K562 (cell line): ENCODE measurements at regions not wholly inside any gene's neighbourhood (a gene's known extent, or its start where the extent isn't known, plus 50 kb on each side); places are given as distances from the start of the nearest gene placed in this dataset.

Experiments
- ATAC-seq: fragments of 200-7000 bp; cut with Tn5 transposase; 3 replicates; pipeline ENCODE4 v1.9.1; 2020; ENCODE audit warnings: moderate library complexity
- BruUV-seq: library from RNA; stranded (reverse); fragments of 400-500 nt; replicated peaks from 2 replicates; lab custom pipeline; 2021; lab: Mats Ljungman, UMichigan
- CTCF ChIA-PET: fragments of 300-600 bp; formaldehyde crosslinking; extraction: SDS; loops from one replicate; lab custom pipeline; 2021; ENCODE audit warnings: low intra/inter-chr PET ratio; lab: Yijun Ruan, JAX
- POLR2A ChIA-PET: fragments of 300-600, 350-650 bp; sonication (Branson Sonifier 250); formaldehyde crosslinking; extraction: SDS; loops from one replicate; lab custom pipeline; 2021; ENCODE audit warnings: antibody characterized with exemption, inconsistent platforms; lab: Yijun Ruan, JAX
- DNase-seq, 4 experiments: peaks; one replicate each; pipeline versions ENCODE4 v3.0.0 to v3.0.0-alpha.2; 2011 to 2018; ENCODE audit warnings: low spot score in 3 of 4, mixed read lengths in 3 of 4; ENCODE audit errors: extremely low read depth in 1 of 4
- FAIRE-seq: peaks from 2 replicates; lab custom pipeline; 2011; peaks lifted over from hg19 to GRCh38; lab: Jason Lieb, UNC
- H2AFZ ChIP-seq: 2 replicates; pipeline ENCODE4 v1.6.0; 2011; ENCODE audit warnings: low read depth, low read length, control low read depth, inconsistent platforms
- H3K27ac ChIP-seq: fragments of 200-600 bp; 3 replicates; pipeline ENCODE4 v1.8.0; 2011; ENCODE audit warnings: low read depth, mild to moderate bottlenecking, control low read depth, inconsistent platforms, low read length, moderate library complexity, mixed read lengths; ENCODE audit errors: extremely low read depth
- H3K27me3 ChIP-seq, 2 experiments: fragments of 300-600 bp in 1 of 2; 2 replicates in 1 of 2; 3 replicates in 1 of 2; pipeline versions ENCODE4 v1.6.0 to v1.8.0; 2011; ENCODE audit warnings: inconsistent platforms in 2 of 2, low read length in 2 of 2, mild to moderate bottlenecking in 1 of 2, mixed read lengths in 1 of 2, moderate library complexity in 1 of 2; ENCODE audit not compliant: control insufficient read depth in 2 of 2, insufficient read depth in 2 of 2
- H3K36me3 ChIP-seq: fragments of 300-600 bp; 3 replicates; pipeline ENCODE4 v1.8.0; 2011; ENCODE audit warnings: mild to moderate bottlenecking, low read length, inconsistent platforms; ENCODE audit not compliant: control insufficient read depth, insufficient read depth
- H3K4me1 ChIP-seq, 2 experiments: fragments of 200-600 bp in 1 of 2; replicated peaks in 1 of 2; 2 replicates in 1 of 2; 3 replicates in 1 of 2; pipeline versions ENCODE4 v1.5.1 to v1.8.0; 2011; ENCODE audit warnings: inconsistent platforms in 2 of 2, low read length in 2 of 2, mild to moderate bottlenecking in 1 of 2, mixed read lengths in 1 of 2, moderate library complexity in 1 of 2; ENCODE audit not compliant: control insufficient read depth in 2 of 2, insufficient read depth in 2 of 2
- H3K4me2 ChIP-seq: 2 replicates; pipeline ENCODE4 v1.6.1; 2011; ENCODE audit warnings: low read length, control low read depth, inconsistent platforms, mixed read lengths; ENCODE audit not compliant: insufficient read depth
- H3K4me3 ChIP-seq: fragments of 200-600 bp; sonication (generic), shearing (Covaris generic); 2 replicates; pipeline ENCODE4 v1.5.1; 2016; ENCODE audit warnings: control low read depth, inconsistent platforms
- H3K79me2 ChIP-seq: fragments of 200-600 bp; 3 replicates; pipeline ENCODE4 v1.8.0; 2011; ENCODE audit warnings: low read length, inconsistent platforms; ENCODE audit not compliant: control insufficient read depth, insufficient read depth
- H3K9ac ChIP-seq, 2 experiments: 2 replicates each; pipeline versions ENCODE4 v1.6.0 to v1.6.1; 2011; ENCODE audit warnings: low read depth in 2 of 2, low read length in 2 of 2, control low read depth in 1 of 2, inconsistent platforms in 1 of 2, mild to moderate bottlenecking in 1 of 2, mixed read lengths in 1 of 2; ENCODE audit not compliant: insufficient read depth in 1 of 2
- H3K9me1 ChIP-seq: one replicate; pipeline ENCODE4 v1.6.0; 2011; ENCODE audit warnings: inconsistent platforms, mild to moderate bottlenecking, low read length, moderate library complexity; ENCODE audit not compliant: control insufficient read depth, insufficient read depth
- H3K9me3 ChIP-seq: replicated peaks from 2 replicates; pipeline ENCODE4 v1.5.1; 2011; ENCODE audit warnings: low read depth, low read length, inconsistent platforms; ENCODE audit not compliant: control insufficient read depth, insufficient read depth
- H4K20me1 ChIP-seq: replicated peaks from 2 replicates; pipeline ENCODE4 v1.6.1; 2011; ENCODE audit warnings: low read length, inconsistent platforms, mixed read lengths; ENCODE audit not compliant: control insufficient read depth, insufficient read depth
- BCOR ChIP-seq: fragments of 450-650 bp; IDR thresholded peaks from 2 replicates; pipeline ENCODE4 v1.6.1; 2016
- CCAR2 ChIP-seq: fragments of 200-400 bp; formaldehyde crosslinking; IDR thresholded peaks from 2 replicates; pipeline ENCODE4 v1.6.1; 2017; ENCODE audit warnings: mild to moderate bottlenecking, low read depth, low read length
- CHAMP1 ChIP-seq: fragments of 450-650 bp; IDR thresholded peaks from 2 replicates; pipeline ENCODE4 v1.6.1; 2016; ENCODE audit warnings: mild to moderate bottlenecking
- HOXB6 ChIP-seq: fragments of 250-450 bp; sonication (Bioruptor Pico); IDR thresholded peaks from 2 replicates; pipeline ENCODE4 v1.5.1; 2022; ENCODE audit warnings: mild to moderate bottlenecking, borderline replicate concordance
- ID3 ChIP-seq, 2 experiments: fragments of 250-450 bp in 1 of 2; fragments of 450-650 bp in 1 of 2; sonication (Bioruptor Pico) in 1 of 2; IDR thresholded peaks; 2 replicates each; pipeline versions ENCODE4 v1.6.1 to v1.8.0; 2016 to 2021; ENCODE audit warnings: mild to moderate bottlenecking in 2 of 2, moderate library complexity in 2 of 2, missing compliant biosample characterization in 1 of 2, missing genetic modification characterization in 1 of 2
- JUNB ChIP-seq: fragments of 450-650 bp; formaldehyde crosslinking; conservative IDR thresholded peaks from 2 replicates; pipeline ENCODE4 v1.4.0; 2020; ENCODE audit warnings: mild to moderate bottlenecking
- KAT2B ChIP-seq: IDR thresholded peaks from one replicate; pipeline ENCODE4 v1.6.1; 2012; ENCODE audit warnings: low read depth, mild to moderate bottlenecking, control low read depth, inconsistent platforms, low read length, moderate library complexity
- KDM1A ChIP-seq, 2 experiments: fragments of 450-650 bp; IDR thresholded peaks; 2 replicates each; pipeline ENCODE4 v1.6.1; 2016; ENCODE audit warnings: mild to moderate bottlenecking in 2 of 2
- MEF2D ChIP-seq: conservative IDR thresholded peaks from 2 replicates; pipeline ENCODE4 v1.6.1; 2016; ENCODE audit warnings: low read depth, missing genetic modification characterization, missing compliant biosample characterization
- POLR2A ChIP-seq: fragments of 450-650 bp; conservative IDR thresholded peaks from 2 replicates; pipeline ENCODE4 v1.6.1; 2016
- POLR2B ChIP-seq: fragments of 450-650 bp; IDR thresholded peaks from 2 replicates; pipeline ENCODE4 v1.6.1; 2018; ENCODE audit warnings: low read depth; ENCODE audit not compliant: partially characterized antibody
- RNF2 ChIP-seq: sonication (generic); IDR thresholded peaks from 2 replicates; pipeline ENCODE4 v1.6.1; 2016
- TAF7 ChIP-seq: fragments of 450-650 bp; IDR thresholded peaks from 2 replicates; pipeline ENCODE4 v1.6.1; 2016; ENCODE audit warnings: missing genetic modification characterization, missing compliant biosample characterization
- THRAP3 ChIP-seq: fragments of 450-650 bp; IDR thresholded peaks from 2 replicates; pipeline ENCODE4 v1.6.1; 2016; ENCODE audit warnings: mild to moderate bottlenecking, inconsistent platforms, borderline replicate concordance
- USF1 ChIP-seq: sonication (generic); formaldehyde crosslinking; IDR thresholded peaks from 2 replicates; pipeline ENCODE4 v1.9.0; 2022; ENCODE audit warnings: mild to moderate bottlenecking, missing genetic modification reagents
- ZNF197 ChIP-seq: fragments of 200-800 bp; sonication (Bioruptor generic); IDR thresholded peaks from 2 replicates; pipeline ENCODE4 v1.6.1; 2016; ENCODE audit warnings: low read depth, missing genetic modification characterization, missing compliant biosample characterization
- ZNF707 ChIP-seq: fragments of 250-450 bp; sonication (Bioruptor Pico); conservative IDR thresholded peaks from 2 replicates; pipeline ENCODE4 v1.8.0; 2022; ENCODE audit warnings: inconsistent platforms, mild to moderate bottlenecking, moderate library complexity
- ZNF76 ChIP-seq: fragments of 250-450 bp; sonication (Bioruptor Pico); IDR thresholded peaks from 2 replicates; pipeline ENCODE4 v1.4.0; 2020; ENCODE audit warnings: mild to moderate bottlenecking, moderate library complexity, borderline replicate concordance
- ZZZ3 ChIP-seq: fragments of 450-650 bp; IDR thresholded peaks from 2 replicates; pipeline ENCODE4 v1.6.1; 2016; ENCODE audit warnings: antibody characterized with exemption, mild to moderate bottlenecking, moderate library complexity
- WGBS: fragments of 100-300 bp; shearing (Covaris generic); methylation state at CpG from one replicate; pipeline ENCODE4 v1.1.6; 2016; ENCODE audit warnings: low coverage, mixed read lengths; ENCODE audit not compliant: insufficient coverage; ENCODE audit errors: missing lambda C conversion rate; 5-methylcytosine and 5-hydroxymethylcytosine counted together
- in situ Hi-C: fragments of 300-500 bp; cut with MboI; formaldehyde crosslinking; loops from 4 replicates; pipeline ENCODE4 v1.15.0; 2018; ENCODE audit warnings: inconsistent platforms, mixed read lengths
- intact Hi-C: fragments of 100-400 bp; cut with micrococcal nuclease; formaldehyde crosslinking; loops from 2 replicates; pipeline ENCODE4 v1.14.2; 2022

GRCh38 chr5:57917004-57917403 lies 434.4 kb upstream of the ACTBL2 start:
- Histone ChIP-seq H3K4me3 (no peak overlapping the region), H3K27me3 (no peaks in the 10 kb centered on the region), H2AFZ (no peak overlapping the region), H3K79me2 (no peaks in the 10 kb centered on the region), H3K9me1 (no peaks in the 10 kb centered on the region), H3K9ac (no peak overlapping the region), H3K27ac (no peak overlapping the region), H3K4me1 (no peaks in the 10 kb centered on the region), H3K4me2 (no peak overlapping the region), H4K20me1 (no peaks in the 10 kb centered on the region), H3K9me3 (no peaks in the 10 kb centered on the region), H3K36me3 (no peaks in the 10 kb centered on the region)
- FAIRE-seq (no peak), ATAC-seq (no peak), DNase-seq (no peak)
- TF ChIP-seq BCOR (no peak), MEF2D (tag) (no peak), ZNF707 (CRISPR knock-in tag) (no peak), ZZZ3 (no peak), ZNF197 (CRISPR knock-in tag) (no peak), POLR2B (no peak), KAT2B (no peak), THRAP3 (no peak), HOXB6 (CRISPR knock-in tag) (no peak), ID3 (CRISPR knock-in tag; IDR thresholded peaks at IDR 0.05) (no peak), ID3 (tag; IDR thresholded peaks at IDR 0.05) (no peak), TAF7 (tag) (no peak), USF1 (no peak), POLR2A (no peak), ZNF76 (CRISPR knock-in tag) (no peak), RNF2 (no peak), CHAMP1 (no peak), CCAR2 (no peak), JUNB (CRISPR knock-in tag) (no peak), KDM1A (IDR thresholded peaks at IDR 0.05) (no peak)
- intact Hi-C loops, result no loop called here
- BruUV-seq, result no TSS peak
- in situ Hi-C loops, result no loop called here
- 19% methylated on average over 2 of the region's 2 CpGs for WGBS
- ChIA-PET POLR2A (no interaction called here), CTCF (no interaction called here)
